Stimulated activated CD4-positive, alpha-beta T cell treated with anti-CD3 and anti-CD28 coated beads, TNF-alpha, amount 100 ng/mL, for 24 hours (primary cell): ENCODE measurements at regions not wholly inside any gene's neighbourhood (a gene's known extent, or its start where the extent isn't known, plus 50 kb on each side); places are given as distances from the start of the nearest gene placed in this dataset.

Experiments used
- DNase-seq, 3 experiments: peaks; one replicate each; pipeline ENCODE4 v3.0.0-alpha.2; 2020; ENCODE audit warnings: low read depth in 3 of 3

GRCh38 chr4:71240094-71240493 lies 98.7 kb upstream of the SLC4A4 start:
- DNase-seq, result no peak

- DNase-seq, result no peak
Measured at GRCh38 chr4:71241501-71242288, 97.1 kb upstream of the SLC4A4 start.

- no peak for DNase-seq
Measured at GRCh38 chr4:71243091-71243833, 95.6 kb upstream of the SLC4A4 start.

- DNase-seq, result no peak
Measured at GRCh38 chr4:71247706-71248105, 91.1 kb upstream of the SLC4A4 start.

GRCh38 chr4:71251261-71251660 lies 87.6 kb upstream of the SLC4A4 start:
- DNase-seq, result no peak

GRCh38 chr4:71253545-71253944 lies 85.3 kb upstream of the SLC4A4 start:
- no peak for DNase-seq

GRCh38 chr4:71254451-71255012 lies 84.3 kb upstream of the SLC4A4 start:
- DNase-seq, result no peak

GRCh38 chr4:71255976-71256375 lies 82.8 kb upstream of the SLC4A4 start:
- DNase-seq, result no peak

- DNase-seq, result no peak
Measured at GRCh38 chr4:71257761-71258160, 81.1 kb upstream of the SLC4A4 start.

GRCh38 chr4:71258323-71258722 lies 80.5 kb upstream of the SLC4A4 start:
- no peak for DNase-seq

- DNase-seq, result no peak
Measured at GRCh38 chr4:71259280-71259679, 79.5 kb upstream of the SLC4A4 start.

- no peak for DNase-seq
Measured at GRCh38 chr4:71259911-71260331, 78.9 kb upstream of the SLC4A4 start.

GRCh38 chr4:71260544-71260943 lies 78.3 kb upstream of the SLC4A4 start:
- DNase-seq, result no peak

GRCh38 chr4:71261001-71261400 lies 77.8 kb upstream of the SLC4A4 start:
- DNase-seq, result no peak

- DNase-seq, result no peak
Measured at GRCh38 chr4:71261633-71262121, 77.1 kb upstream of the SLC4A4 start.

- no peak for DNase-seq
Measured at GRCh38 chr4:71262161-71262560, 76.7 kb upstream of the SLC4A4 start.

GRCh38 chr4:71266090-71266794 lies 72.6 kb upstream of the SLC4A4 start:
- DNase-seq, result no peak

GRCh38 chr4:71267244-71267643 lies 71.6 kb upstream of the SLC4A4 start:
- no peak for DNase-seq

- DNase-seq, result no peak
Measured at GRCh38 chr4:71268166-71268565, 70.7 kb upstream of the SLC4A4 start.

- DNase-seq, result no peak
Measured at GRCh38 chr4:71269233-71269632, 69.6 kb upstream of the SLC4A4 start.

- DNase-seq, result no peak
Measured at GRCh38 chr4:71270901-71271300, 67.9 kb upstream of the SLC4A4 start.

GRCh38 chr4:71272976-71273375 lies 65.8 kb upstream of the SLC4A4 start:
- no peak for DNase-seq
